ENCODE measurements at regions not wholly inside any gene's neighbourhood (a gene's known extent, or its start where the extent isn't known, plus 50 kb on each side); places are given as distances from the start of the nearest gene placed in this dataset.

- H3K9me3 ChIP-seq: no peaks in the 10 kb centered on the region
- H3K4me1 ChIP-seq: no peaks in the 10 kb centered on the region
- H3K4me3 ChIP-seq (replicated peaks in 1 of 3): no peak overlapping the region
- no peak for DNase-seq
- H3K27ac ChIP-seq: no peak overlapping the region
- WGBS, 2 donors: 90 to 93% methylated on average over 1 of the region's 1 CpG
- TF ChIP-seq POLR2A (IDR thresholded peaks at IDR 0.05): no peak
- TF ChIP-seq, protein P1, sequence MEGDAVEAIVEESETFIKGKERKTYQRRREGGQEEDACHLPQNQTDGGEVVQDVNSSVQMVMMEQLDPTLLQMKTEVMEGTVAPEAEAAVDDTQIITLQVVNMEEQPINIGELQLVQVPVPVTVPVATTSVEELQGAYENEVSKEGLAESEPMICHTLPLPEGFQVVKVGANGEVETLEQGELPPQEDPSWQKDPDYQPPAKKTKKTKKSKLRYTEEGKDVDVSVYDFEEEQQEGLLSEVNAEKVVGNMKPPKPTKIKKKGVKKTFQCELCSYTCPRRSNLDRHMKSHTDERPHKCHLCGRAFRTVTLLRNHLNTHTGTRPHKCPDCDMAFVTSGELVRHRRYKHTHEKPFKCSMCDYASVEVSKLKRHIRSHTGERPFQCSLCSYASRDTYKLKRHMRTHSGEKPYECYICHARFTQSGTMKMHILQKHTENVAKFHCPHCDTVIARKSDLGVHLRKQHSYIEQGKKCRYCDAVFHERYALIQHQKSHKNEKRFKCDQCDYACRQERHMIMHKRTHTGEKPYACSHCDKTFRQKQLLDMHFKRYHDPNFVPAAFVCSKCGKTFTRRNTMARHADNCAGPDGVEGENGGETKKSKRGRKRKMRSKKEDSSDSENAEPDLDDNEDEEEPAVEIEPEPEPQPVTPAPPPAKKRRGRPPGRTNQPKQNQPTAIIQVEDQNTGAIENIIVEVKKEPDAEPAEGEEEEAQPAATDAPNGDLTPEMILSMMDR (IDR thresholded peaks at IDR 0.05): no peak
- no peaks in the 10 kb centered on the region for H3K36me3 ChIP-seq
- no peaks in the 10 kb centered on the region for H3K27me3 ChIP-seq
- intact Hi-C loops (cut with DNase I): no loop called here
These were observed 85.2 kb upstream of the SEMA3C start for GRCh38 chr7:81004098-81004497.

- Histone ChIP-seq H3K9me3 (no peaks in the 10 kb centered on the region), H3K4me3 (replicated peaks in 1 of 3) (no peak overlapping the region), H3K4me1 (no peaks in the 10 kb centered on the region), H3K36me3 (no peaks in the 10 kb centered on the region), H3K27ac (no peak overlapping the region), H3K27me3 (no peaks in the 10 kb centered on the region)
- DNase-seq: no peak
- TF ChIP-seq, protein P1 (IDR thresholded peaks at IDR 0.05): no peak
- no peak for TF ChIP-seq POLR2A (IDR thresholded peaks at IDR 0.05)
- 70 to 71% methylated on average over 3 of the region's 3 CpGs for WGBS, 2 donors
- intact Hi-C loops (cut with DNase I): no loop called here
These were observed 84.5 kb upstream of the SEMA3C start for GRCh38 chr7:81003326-81003725.

DNA sequence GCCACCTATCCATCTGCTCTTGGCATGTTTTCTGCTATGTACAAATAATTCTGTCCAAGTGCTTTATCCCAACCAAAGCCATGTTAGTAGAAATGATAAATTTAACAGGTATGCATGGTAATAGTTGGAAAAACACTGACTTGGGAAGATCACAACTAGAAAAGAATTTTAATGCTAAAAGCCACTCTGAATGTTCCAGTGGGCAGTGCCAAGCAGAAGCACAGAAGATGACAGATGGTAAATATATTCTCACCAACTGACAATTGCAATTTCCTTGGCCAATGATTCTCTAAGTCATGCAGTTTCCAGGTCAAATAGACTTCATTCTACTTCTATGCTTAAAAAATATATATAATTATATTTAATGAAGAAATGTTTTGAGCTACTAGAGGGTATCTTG lies 83.6 kb upstream of the SEMA3C start:
- Histone ChIP-seq H3K27me3 (no peaks in the 10 kb centered on the region), H3K36me3 (no peaks in the 10 kb centered on the region), H3K27ac (no peak overlapping the region), H3K9me3 (no peaks in the 10 kb centered on the region), H3K4me1 (no peaks in the 10 kb centered on the region), H3K4me3 (replicated peaks in 1 of 3) (no peak overlapping the region)
- intact Hi-C loops (cut with DNase I): no loop called here
- DNase-seq: no peak
- TF ChIP-seq, protein P1 (IDR thresholded peaks at IDR 0.05): no peak

DNA sequence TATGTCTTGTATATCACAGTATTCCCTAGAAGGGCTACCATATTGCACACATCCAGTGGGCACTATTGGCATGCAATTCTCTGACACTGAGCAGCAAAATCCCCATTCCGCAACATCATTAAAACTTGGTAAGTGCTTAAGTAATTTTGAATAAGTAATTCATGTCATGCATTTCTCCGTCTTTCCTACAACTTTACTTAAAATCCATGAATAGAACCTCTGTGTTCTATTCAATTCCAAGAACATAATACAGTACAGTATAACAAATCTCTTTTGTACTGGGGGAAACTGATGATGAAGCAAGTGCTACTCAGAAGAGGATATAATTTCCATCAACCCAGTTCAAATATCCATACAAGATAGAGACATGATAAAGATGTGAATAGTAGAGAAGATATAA lies 80.9 kb upstream of the SEMA3C start:
- Histone ChIP-seq H3K4me1 (no peaks in the 10 kb centered on the region), H3K27me3 (no peaks in the 10 kb centered on the region), H3K9me3 (no peaks in the 10 kb centered on the region), H3K36me3 (no peaks in the 10 kb centered on the region), H3K4me3 (replicated peaks in 1 of 3) (no peak overlapping the region), H3K27ac (no peak overlapping the region)
- intact Hi-C loops (cut with DNase I): no loop called here
- DNase-seq: no peak
- TF ChIP-seq POLR2A (IDR thresholded peaks at IDR 0.05): no peak
- TF ChIP-seq, protein P1 (IDR thresholded peaks at IDR 0.05): no peak
- 94 to 98% methylated on average over 2 of the region's 2 CpGs for WGBS, 2 donors

- Histone ChIP-seq H3K4me3 (replicated peaks in 1 of 3) (no peak overlapping the region), H3K36me3 (no peaks in the 10 kb centered on the region), H3K4me1 (no peaks in the 10 kb centered on the region), H3K27ac (no peak overlapping the region), H3K9me3 (no peaks in the 10 kb centered on the region), H3K27me3 (no peaks in the 10 kb centered on the region)
- TF ChIP-seq, protein P1 (IDR thresholded peaks at IDR 0.05): no peak
- no peak for TF ChIP-seq POLR2A (IDR thresholded peaks at IDR 0.05)
- DNase-seq: no peak
- 79 to 84% methylated on average over 3 of the region's 3 CpGs for WGBS, 2 donors
- intact Hi-C loops (cut with DNase I): no loop called here
These were observed 80.2 kb upstream of the SEMA3C start for GRCh38 chr7:80999100-80999499.

Measured in thyroid gland (tissue), 4 donors.